ENCODE measurements at regions not wholly inside any gene's neighbourhood (a gene's known extent, or its start where the extent isn't known, plus 50 kb on each side); places are given as distances from the start of the nearest gene placed in this dataset.

DNA sequence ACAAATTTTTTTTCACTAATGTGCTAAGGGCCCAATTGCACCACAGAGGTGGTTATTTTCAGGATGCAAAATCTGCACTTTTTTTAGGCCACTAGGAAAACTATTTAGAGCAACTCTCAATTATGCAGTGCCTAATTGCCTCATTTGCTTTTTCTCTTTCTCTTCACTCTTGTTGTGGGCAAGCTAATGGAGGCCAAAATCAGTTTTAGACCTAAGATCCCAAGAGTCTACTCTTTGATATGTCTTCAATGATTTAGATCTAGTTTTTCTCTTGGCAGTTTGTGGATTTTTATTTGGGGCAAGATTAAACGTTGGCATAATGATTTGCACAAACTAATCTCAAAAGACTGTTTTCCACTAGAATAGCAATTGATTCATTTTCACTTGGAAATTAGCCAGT, 1996.9 kb downstream of the LRRC4C start:
- H3K4me3 ChIP-seq, result no peak overlapping the region
- DNase-seq, result no peak
- 0 out of 2 replicates have a peak, but pooled peaks cover 3% of the 10 kb centered on the region for H3K27me3 ChIP-seq
- H3K27ac ChIP-seq, result no peak overlapping the region
- no peaks in the 10 kb centered on the region for H3K36me3 ChIP-seq
- H3K9me3 ChIP-seq (replicated peaks), result no peaks in the 10 kb centered on the region
- no peaks in the 10 kb centered on the region for H3K4me1 ChIP-seq

DNA sequence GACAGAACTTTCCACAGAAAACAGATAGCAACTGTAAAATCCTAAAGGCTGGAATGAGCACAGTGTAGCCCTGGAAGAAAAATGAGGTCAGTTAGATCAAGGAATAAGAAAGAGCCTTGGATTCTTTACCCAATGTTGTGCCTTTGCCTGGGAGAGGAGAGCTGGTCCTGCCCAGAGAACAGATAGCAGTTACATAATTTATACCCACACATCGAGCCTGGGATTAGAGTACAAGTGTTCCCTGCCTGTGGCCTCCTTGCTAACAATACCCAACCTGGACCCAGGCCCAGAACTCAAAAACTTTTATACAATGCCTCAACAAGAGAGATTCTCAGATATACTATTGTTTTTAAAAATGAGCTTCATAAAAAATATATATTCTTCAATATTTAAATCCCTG, 1998.4 kb downstream of the LRRC4C start:
- H3K4me3 ChIP-seq, result no peak overlapping the region
- H3K9me3 ChIP-seq (replicated peaks), result no peaks in the 10 kb centered on the region
- no peak overlapping the region for H3K27ac ChIP-seq
- H3K27me3 ChIP-seq, result peaks cover 4% of the 10 kb centered on the region
- no peak for DNase-seq
- H3K36me3 ChIP-seq, result no peaks in the 10 kb centered on the region
- no peaks in the 10 kb centered on the region for H3K4me1 ChIP-seq

DNA sequence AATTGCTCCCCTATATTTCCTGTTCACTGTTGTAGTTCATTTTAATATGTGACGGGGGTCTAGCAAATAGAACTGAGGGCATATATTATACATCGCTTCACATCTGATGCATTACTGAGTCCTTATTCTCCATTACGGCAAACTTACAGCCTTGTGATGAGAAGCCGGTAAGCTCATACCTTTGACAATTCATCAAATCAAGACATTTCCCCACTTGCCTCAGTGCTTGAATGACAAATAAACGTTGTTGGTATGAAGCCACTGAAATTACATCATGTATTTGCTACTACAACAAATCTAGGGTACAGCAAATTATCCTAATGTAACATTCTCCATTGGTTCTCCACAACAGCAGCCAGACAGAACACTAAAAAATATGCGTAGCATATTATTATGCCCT, 1999.8 kb downstream of the LRRC4C start:
- Histone ChIP-seq H3K27ac (no peak overlapping the region), H3K4me1 (no peaks in the 10 kb centered on the region), H3K4me3 (no peak overlapping the region), H3K36me3 (no peaks in the 10 kb centered on the region), H3K9me3 (replicated peaks) (no peaks in the 10 kb centered on the region), H3K27me3 (peaks cover 2% of the 10 kb centered on the region)
- no peak for DNase-seq

DNA sequence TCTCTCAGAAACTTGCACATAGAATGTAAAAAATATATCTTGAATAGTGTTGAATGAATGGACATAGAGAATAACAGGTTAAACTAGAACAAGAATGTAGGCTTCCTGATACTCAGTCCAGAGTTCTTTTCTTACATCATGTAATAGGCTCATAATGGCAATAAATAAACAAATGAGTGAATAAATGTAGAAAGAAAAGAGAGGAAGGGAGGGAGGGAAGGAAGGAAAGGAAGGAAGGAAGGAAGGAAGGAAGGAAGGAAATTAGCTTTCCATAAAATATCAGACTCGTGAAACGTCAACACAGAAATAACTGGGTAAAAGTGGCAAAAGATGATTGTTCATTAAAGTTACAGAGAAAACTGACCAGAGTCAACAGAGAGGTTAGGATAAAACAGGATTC, 2001.0 kb downstream of the LRRC4C start:
- Histone ChIP-seq H3K4me1 (no peaks in the 10 kb centered on the region), H3K36me3 (no peaks in the 10 kb centered on the region), H3K27ac (no peak overlapping the region), H3K4me3 (no peak overlapping the region), H3K27me3 (peaks cover 2% of the 10 kb centered on the region), H3K9me3 (replicated peaks) (no peaks in the 10 kb centered on the region)
- DNase-seq, result no peak

DNA sequence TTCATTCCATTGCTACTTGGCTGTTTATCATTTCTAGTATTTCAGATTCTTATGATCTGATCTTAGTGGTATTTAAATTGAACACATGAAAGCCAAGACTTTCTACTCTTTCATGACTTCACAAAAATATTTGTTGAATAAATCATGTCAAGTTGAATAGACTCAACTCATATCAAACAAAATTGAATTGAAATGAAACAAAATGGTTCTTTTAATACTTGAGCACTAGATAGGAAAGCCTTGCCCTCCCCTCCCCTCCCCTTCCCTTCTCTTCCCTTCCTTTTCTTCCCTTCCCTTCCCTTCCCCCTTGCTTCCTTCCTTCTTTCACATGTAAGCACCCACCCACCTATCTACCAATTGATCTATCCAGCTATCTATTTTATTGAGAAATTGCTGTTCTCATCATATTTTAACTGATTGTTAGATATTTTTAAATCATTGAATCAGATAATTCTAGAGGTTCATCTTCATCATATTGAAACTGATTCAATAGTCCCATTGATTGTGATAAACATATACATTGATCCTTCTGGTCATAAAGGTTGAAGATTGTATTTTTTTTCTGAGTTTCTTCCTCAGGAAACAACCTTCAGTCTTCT, 2015.9 kb downstream of the LRRC4C start:
- DNase-seq, result no peak

DNA sequence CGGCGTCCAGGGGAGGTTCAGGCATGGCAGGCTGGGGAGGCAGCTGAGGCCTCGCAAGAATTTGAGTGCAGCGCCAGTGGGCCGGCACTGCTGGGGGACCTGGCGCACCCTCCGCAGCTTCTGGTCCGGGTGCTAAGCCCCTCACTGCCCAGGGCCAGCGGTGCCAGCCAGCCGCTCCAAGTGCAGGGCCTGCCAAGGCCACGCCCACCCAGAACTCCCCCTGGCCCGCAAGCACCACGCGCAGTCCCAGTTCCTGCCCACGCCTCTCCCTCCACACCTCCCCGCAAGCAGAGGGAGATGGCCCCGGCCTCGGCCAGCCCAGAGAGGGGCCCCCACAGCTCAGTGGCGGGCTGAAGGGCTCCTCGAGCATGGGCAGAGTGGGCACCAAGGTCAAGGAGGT, 2017.3 kb downstream of the LRRC4C start:
- H3K27me3 ChIP-seq, result no peaks in the 10 kb centered on the region
- H3K9me3 ChIP-seq (replicated peaks), result no peaks in the 10 kb centered on the region

More for the DNA sequence above, 2015.9 kb downstream of the LRRC4C start:
- no peak overlapping the region for H3K4me3 ChIP-seq
- no peaks in the 10 kb centered on the region for H3K36me3 ChIP-seq
- H3K27me3 ChIP-seq, result no peaks in the 10 kb centered on the region
- H3K27ac ChIP-seq, result no peak overlapping the region
- H3K4me1 ChIP-seq, result no peaks in the 10 kb centered on the region
- H3K9me3 ChIP-seq (replicated peaks), result no peaks in the 10 kb centered on the region

DNA sequence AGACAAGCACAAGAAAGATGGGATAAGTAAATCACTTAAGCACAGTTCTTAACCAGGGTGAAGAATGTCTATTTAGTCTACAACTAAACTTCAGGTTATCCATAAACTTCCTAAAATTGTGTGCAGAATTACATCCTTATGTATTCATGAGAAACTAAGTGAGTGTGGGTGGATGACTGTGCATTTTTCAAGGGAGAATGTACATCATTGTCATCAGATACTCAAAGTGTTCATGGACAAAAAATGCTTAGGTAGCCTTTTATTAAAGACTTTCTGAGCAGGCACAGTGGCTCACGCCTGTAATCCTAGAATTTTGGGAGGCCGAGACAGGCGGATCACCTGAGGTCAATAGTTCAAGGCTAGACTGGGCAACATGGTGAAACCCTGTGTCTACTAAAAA, 2023.8 kb downstream of the LRRC4C start:
- H3K27ac ChIP-seq, result no peak overlapping the region
- no peak for DNase-seq
- no peaks in the 10 kb centered on the region for H3K4me1 ChIP-seq
- H3K27me3 ChIP-seq, result no peaks in the 10 kb centered on the region
- no peaks in the 10 kb centered on the region for H3K36me3 ChIP-seq
- no peak overlapping the region for H3K4me3 ChIP-seq
- no peaks in the 10 kb centered on the region for H3K9me3 ChIP-seq (replicated peaks)

More for the DNA sequence above, 2017.3 kb downstream of the LRRC4C start:
- H3K4me1 ChIP-seq, result no peaks in the 10 kb centered on the region
- H3K27ac ChIP-seq, result no peak overlapping the region
- H3K4me3 ChIP-seq, result no peak overlapping the region
- no peak for DNase-seq
- H3K36me3 ChIP-seq, result no peaks in the 10 kb centered on the region

DNA sequence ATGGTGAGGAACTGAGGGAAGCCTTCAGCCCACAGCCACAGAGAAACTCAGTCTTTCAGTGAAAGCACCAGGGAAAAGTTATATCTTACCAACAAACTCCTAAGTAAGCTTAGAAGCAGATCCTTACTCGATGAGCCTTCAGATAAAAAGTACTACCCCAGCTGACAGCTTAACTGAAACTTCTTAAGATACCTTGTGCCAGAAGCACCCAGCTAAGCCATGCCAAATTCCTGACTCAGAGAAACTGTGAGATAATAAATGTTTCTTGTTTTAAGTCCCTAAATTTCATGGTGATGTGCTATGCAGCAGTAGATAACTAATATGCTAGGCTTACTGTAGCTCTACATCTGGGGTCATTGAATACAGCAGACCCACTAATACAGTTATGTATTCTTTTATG, 2025.0 kb downstream of the LRRC4C start:
- Histone ChIP-seq H3K27me3 (no peaks in the 10 kb centered on the region), H3K4me1 (no peaks in the 10 kb centered on the region), H3K9me3 (replicated peaks) (no peaks in the 10 kb centered on the region), H3K36me3 (no peaks in the 10 kb centered on the region), H3K4me3 (no peak overlapping the region), H3K27ac (no peak overlapping the region)
- no peak for DNase-seq

DNA sequence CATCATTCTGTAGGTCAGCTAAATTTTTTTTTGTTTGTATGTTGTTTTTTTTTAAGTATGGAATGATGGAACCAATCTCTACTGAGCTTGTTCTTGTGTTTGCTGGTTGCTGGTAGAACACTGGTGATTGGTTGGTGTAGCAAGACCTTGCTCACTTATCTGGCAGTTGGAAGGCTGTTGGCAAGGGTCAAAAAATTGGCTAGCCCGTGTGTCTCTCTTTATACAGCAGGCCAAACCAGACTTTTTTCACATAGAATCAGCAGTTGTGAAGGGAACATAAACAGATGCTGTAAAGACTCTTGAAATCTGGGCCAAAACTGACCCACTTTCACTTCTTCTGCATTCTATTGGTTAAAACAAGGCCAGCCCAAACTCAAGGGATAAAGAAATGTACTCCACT, 2026.5 kb downstream of the LRRC4C start:
- DNase-seq, result no peak
- no peaks in the 10 kb centered on the region for H3K4me1 ChIP-seq
- H3K9me3 ChIP-seq (replicated peaks), result no peaks in the 10 kb centered on the region
- no peaks in the 10 kb centered on the region for H3K27me3 ChIP-seq
- no peak overlapping the region for H3K27ac ChIP-seq
- H3K36me3 ChIP-seq, result no peaks in the 10 kb centered on the region
- no peak overlapping the region for H3K4me3 ChIP-seq

DNA sequence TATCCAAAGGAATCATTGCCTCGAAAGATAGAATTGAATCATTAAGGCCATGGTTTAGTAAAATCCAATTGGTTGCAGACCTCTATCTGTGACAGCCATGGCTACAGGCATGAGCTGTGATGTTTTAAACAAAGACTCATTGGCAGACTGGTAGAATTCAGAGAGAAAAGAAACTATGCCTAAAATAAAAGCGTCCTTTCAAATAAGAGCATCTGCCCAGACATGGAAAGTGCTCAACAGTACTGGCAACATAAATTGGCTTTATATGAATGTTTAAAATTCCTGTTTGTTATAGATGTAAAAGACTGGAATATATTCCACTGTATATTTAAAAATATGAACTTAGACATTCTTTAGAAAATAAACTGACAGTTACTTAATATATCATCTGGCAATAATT, 2034.2 kb downstream of the LRRC4C start:
- DNase-seq, result no peak
- Histone ChIP-seq H3K36me3 (no peaks in the 10 kb centered on the region), H3K27me3 (no peaks in the 10 kb centered on the region), H3K4me1 (no peaks in the 10 kb centered on the region), H3K9me3 (replicated peaks) (no peaks in the 10 kb centered on the region), H3K4me3 (no peak overlapping the region), H3K27ac (no peak overlapping the region)

DNA sequence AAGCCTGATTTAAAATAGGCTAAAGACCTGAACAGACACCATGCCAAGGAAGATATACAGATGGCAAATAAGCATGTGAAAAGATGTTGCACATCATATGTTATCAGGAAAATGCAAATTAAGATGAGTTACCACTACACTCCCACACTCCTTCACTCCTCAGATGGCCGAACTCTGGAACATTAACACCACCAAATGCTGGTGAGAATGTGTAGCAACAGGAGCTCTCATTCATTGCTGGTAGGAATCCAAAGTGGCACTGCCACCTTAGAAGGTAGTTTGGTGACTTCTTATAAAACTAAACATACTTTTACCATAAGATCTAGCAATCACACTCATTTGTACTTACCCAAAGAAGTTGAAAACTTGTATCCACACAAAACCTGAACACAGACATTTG, 2047.3 kb downstream of the LRRC4C start:
- no peak overlapping the region for H3K4me3 ChIP-seq
- no peaks in the 10 kb centered on the region for H3K36me3 ChIP-seq
- H3K9me3 ChIP-seq (replicated peaks), result no peaks in the 10 kb centered on the region
- H3K27ac ChIP-seq, result no peak overlapping the region
- DNase-seq, result no peak
- no peaks in the 10 kb centered on the region for H3K4me1 ChIP-seq
- H3K27me3 ChIP-seq, result 0 out of 2 replicates have a peak, but pooled peaks cover 3% of the 10 kb centered on the region

DNA sequence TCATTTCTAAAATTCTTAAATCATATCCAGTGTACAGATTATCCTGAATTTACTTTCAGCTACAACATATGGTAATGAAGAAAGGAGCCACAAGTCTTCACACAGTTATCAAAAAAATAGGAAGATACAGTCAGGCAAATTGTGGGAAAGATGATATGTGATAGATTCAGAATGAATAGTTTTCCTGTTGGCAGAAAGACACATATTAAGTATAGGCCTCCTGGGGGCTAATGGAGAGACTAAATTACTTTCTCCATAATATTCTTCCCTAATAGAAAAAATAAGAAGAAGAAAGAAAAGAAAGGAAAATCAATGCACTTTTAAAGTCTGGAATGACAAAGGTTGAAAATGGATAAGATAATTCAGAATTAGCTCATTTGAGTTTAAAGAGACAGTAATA, 2073.5 kb downstream of the LRRC4C start:
- H3K4me3 ChIP-seq, result no peak overlapping the region
- no peak overlapping the region for H3K27ac ChIP-seq

DNA sequence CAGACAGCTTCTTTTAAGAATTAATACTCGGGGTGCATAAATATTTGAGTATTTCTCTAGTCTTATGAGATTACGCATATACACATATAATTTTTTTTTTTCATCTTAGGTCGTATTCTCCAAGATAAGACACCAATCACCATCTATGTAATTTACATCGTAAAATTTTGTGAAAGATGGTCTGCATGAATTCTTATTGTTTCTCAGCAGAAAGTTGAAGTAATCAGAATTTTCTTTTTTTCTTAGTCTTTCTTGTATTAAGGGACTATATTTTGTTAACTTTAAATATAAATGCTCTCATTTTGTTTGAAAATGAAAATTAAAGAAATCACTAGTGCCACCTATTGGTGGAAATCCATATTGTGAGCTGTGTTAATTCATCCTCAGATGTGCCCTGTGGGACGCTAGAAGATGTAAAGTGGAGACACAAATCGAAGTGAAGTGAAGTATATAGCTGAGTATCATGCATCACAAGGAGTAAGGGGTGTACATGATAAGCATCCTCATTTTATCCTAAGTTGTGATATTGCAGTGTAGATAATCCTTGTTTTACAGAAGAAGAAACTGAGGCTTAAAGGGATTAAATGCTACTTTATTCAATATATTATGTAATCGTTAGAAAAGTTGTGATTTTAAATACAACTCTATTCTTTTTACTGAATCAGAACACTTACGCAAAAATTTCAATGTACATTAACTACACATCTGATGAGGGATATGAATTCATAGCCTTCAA, 2084.3 kb downstream of the LRRC4C start:
- Histone ChIP-seq H3K4me1 (no peaks in the 10 kb centered on the region; the same call in 1 of the 2 replicates), H3K36me3 (no peaks in the 10 kb centered on the region), H3K4me3 (no peak overlapping the region), H3K9me3 (replicated peaks) (no peaks in the 10 kb centered on the region), H3K27me3 (no peaks in the 10 kb centered on the region), H3K27ac (no peak overlapping the region)
- peak in 1 of 2 experiments; percentile 55 for DNase-seq

More for the DNA sequence above, 2073.5 kb downstream of the LRRC4C start:
- 0 out of 2 replicates have a peak, but pooled peaks cover 6% of the 10 kb centered on the region for H3K27me3 ChIP-seq
- H3K36me3 ChIP-seq, result no peaks in the 10 kb centered on the region
- H3K9me3 ChIP-seq (replicated peaks), result no peaks in the 10 kb centered on the region
- no peaks in the 10 kb centered on the region for H3K4me1 ChIP-seq
- no peak for DNase-seq

DNA sequence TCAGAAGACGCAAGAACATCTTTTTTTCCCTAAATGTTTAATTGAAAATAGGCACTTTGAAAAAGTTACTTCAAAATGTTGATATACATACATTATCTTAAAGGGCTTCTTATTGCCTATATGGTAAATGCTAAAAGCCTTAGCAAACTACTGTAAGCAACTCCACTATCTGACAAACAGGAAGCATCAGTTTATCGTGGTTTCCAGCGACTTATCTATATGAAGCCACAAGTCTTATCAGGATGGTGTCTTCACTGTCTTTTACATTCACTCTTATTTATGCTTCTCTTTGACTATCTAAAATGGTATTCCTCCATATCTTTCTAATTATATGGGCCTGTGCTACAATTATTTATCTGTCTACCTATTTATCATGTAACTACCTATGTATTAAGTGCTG, 2091.9 kb downstream of the LRRC4C start:
- Histone ChIP-seq H3K4me1 (no peaks in the 10 kb centered on the region; the same call in 1 of the 2 replicates), H3K27me3 (peaks cover 4% of the 10 kb centered on the region; the same call in 1 of the 2 replicates), H3K27ac (no peak overlapping the region), H3K36me3 (no peaks in the 10 kb centered on the region), H3K4me3 (no peak overlapping the region), H3K9me3 (replicated peaks) (no peaks in the 10 kb centered on the region)
- no peak for DNase-seq

DNA sequence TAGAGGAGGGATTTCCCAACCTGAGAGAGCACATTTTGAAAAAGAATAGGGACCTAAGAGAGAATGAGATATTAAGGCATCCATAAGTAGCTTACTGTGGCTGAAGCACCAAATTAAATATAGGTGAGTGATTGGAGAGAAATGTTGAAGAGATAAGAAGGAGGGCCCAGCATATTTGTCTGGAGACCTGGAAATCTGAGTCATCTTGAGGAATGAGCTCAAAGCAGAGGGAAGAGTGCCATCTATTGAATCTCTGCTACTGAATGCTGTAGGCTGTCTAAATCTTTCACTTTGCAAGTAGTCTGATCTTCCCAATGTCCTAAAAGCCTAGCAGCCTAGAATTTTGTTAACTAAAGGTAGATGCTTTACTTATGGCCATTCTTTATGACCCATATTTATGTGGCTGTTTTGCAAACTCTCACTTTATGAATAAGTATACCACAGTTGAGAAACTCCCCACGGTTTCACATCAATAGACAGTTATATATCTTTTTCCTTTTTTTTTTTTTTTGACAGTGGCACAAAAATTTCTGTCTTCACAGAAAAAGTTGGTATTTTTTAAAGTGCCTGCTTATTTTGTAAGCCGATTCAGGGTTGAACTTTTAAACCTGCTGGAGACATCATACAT, 2093.5 kb downstream of the LRRC4C start:
- H3K9me3 ChIP-seq (replicated peaks), result no peaks in the 10 kb centered on the region
- H3K4me3 ChIP-seq, result no peak overlapping the region
- DNase-seq, result peak in 1 of 2 experiments; percentile 10
- no peaks in the 10 kb centered on the region for H3K36me3 ChIP-seq
- H3K27ac ChIP-seq, result no peak overlapping the region
- peaks cover 4% of the 10 kb centered on the region; the same call in 1 of the 2 replicates for H3K27me3 ChIP-seq
- H3K4me1 ChIP-seq, result no peaks in the 10 kb centered on the region

Data from SJCRH30 (cell line).